Activated CD4-positive, alpha-beta T cell treated with anti-CD3 and anti-CD28 coated beads, Interleukin-2, amount 10 ng/mL, durations not matched to agents 7 days and 5 days (primary cell): ENCODE measurements at regions not wholly inside any gene's neighbourhood (a gene's known extent, or its start where the extent isn't known, plus 50 kb on each side); places are given as distances from the start of the nearest gene placed in this dataset.
A peak's percentile ranks its signal among the peaks of the same experiment; 100 is the strongest.

Source experiments
- CTCF ChIA-PET: fragments of 350-600 bp; sonication (Branson Sonifier 250); formaldehyde crosslinking; loops from one replicate; lab custom pipeline; 2021; ENCODE audit warnings: antibody characterized with exemption; lab: Charles Lee
- POLR2A ChIA-PET: fragments of 350-600 bp; sonication (Branson Sonifier 250); formaldehyde crosslinking; loops from one replicate; lab custom pipeline; 2021; ENCODE audit warnings: antibody characterized with exemption; lab: Charles Lee
- DNase-seq: peaks from one replicate; pipeline ENCODE4 v3.0.0-alpha.2; 2020
- H3K27ac Mint-ChIP-seq: one replicate; pipeline ENCODE4 v1.8.0; 2021; ENCODE audit warnings: mild to moderate bottlenecking, moderate library complexity, mixed read lengths
- H3K27me3 Mint-ChIP-seq: one replicate; pipeline ENCODE4 v1.8.0; 2021; ENCODE audit warnings: mixed read lengths
- H3K36me3 Mint-ChIP-seq: one replicate; pipeline ENCODE4 v1.8.0; 2021; ENCODE audit warnings: low read depth, mixed read lengths
- H3K4me1 Mint-ChIP-seq: one replicate; pipeline ENCODE4 v1.8.0; 2021; ENCODE audit warnings: mixed read lengths
- H3K4me3 Mint-ChIP-seq: one replicate; pipeline ENCODE4 v1.8.0; 2021; ENCODE audit warnings: mild to moderate bottlenecking, moderate library complexity, mixed read lengths
- H3K9me3 Mint-ChIP-seq: one replicate; pipeline ENCODE4 v1.8.0; 2021; ENCODE audit warnings: mixed read lengths

DNA sequence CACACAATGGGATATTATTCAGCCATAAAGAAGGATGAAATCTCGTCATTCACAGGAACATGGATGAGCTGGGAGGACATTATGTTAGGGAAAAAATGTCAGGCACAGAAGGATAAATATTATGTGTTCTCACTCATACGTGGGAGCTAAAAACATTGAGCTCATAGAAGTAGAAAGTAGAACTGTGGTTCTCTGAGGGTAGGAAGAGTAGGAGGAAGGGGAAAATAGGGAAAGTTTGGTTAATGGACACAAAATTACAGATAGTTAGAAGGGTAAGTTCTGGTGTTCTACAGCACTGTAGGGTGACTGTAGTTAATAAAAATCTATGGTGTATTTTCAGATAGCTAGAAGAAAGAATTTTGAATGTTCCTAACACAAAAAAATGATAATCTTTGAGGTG, 102.6 kb upstream of the LIPC start:
- Mint-ChIP-seq H3K4me1 (peaks cover 32% of the 10 kb centered on the region), H3K4me3 (no peak overlapping the region), H3K27me3 (peaks cover 12% of the 10 kb centered on the region), H3K27ac (no peak overlapping the region), H3K9me3 (peaks cover 15% of the 10 kb centered on the region), H3K36me3 (no peaks in the 10 kb centered on the region)
- ChIA-PET CTCF (no interaction called here), POLR2A (no interaction called here)
- DNase-seq = no peak

DNA sequence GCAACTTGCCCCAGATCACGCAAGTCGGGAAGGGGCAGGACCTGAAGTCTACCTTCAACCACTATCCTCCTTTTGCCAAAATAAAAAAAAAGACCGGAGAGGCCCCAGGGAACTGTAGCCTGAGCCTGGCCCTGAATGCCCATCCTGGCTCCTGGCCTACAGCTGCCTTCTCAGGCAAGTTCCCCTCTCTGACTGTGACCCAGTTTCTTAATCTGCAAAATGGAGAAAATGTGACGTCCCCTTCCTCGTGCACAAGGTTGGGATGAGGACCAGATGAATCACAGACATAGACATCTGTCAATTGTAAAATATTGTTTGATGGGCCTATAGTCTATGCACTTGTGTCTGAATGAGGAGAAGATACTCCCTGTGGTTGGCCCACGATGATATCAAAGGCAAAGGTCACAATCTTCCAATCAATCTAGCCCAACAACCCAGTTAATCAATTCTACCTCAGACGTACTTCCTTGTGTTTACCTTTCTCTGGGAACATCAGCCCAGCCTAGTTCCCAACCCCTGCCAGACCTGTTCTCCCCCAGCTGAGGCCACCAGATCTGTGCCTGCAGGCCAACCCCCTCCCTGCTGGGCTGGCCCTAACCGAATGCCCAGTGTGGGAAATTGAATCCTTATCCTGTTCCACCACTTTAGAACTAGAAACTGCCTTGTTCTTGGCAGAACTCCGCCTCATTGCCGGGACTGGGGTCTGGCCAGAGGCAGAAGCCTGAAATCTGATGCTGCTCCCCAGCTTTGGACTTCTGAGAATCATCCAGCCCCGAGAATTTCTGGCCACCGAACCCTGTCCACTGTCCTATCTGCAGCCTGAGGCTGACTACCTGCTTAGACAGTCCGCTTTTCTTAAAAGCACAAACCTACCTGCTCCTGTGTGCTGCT, 101.8 kb upstream of the LIPC start:
- H3K36me3 Mint-ChIP-seq = peaks cover 2% of the 10 kb centered on the region
- H3K27ac Mint-ChIP-seq = no peak overlapping the region
- peaks cover 20% of the 10 kb centered on the region for H3K9me3 Mint-ChIP-seq
- no peak for DNase-seq
- peaks cover 32% of the 10 kb centered on the region for H3K4me1 Mint-ChIP-seq
- ChIA-PET POLR2A (no interaction called here), CTCF (interaction anchor here (0.6 to 1.9 kb wide), 2 partner anchors 441 to 465 kb away, joined by 6 read pairs; partner anchors contain the start of gene MINDY2)
- H3K27me3 Mint-ChIP-seq = peaks cover 10% of the 10 kb centered on the region
- no peak overlapping the region for H3K4me3 Mint-ChIP-seq

GRCh38 chr15:58330741-58331559, 100.8 kb upstream of the LIPC start:
- DNase-seq = no peak
- CTCF ChIA-PET = interaction anchor here (0.6 to 2.2 kb wide), 6 partner anchors 8 to 440 kb away, joined by 3 to 8 read pairs (median 4); partner anchors contain the start of gene MINDY2
- H3K4me3 Mint-ChIP-seq = no peak overlapping the region
- peaks cover 32% of the 10 kb centered on the region for H3K4me1 Mint-ChIP-seq
- peak overlapping the region; percentile 79 for H3K27ac Mint-ChIP-seq
- peaks cover 6% of the 10 kb centered on the region for H3K27me3 Mint-ChIP-seq
- peaks cover 20% of the 10 kb centered on the region for H3K9me3 Mint-ChIP-seq
- POLR2A ChIA-PET = no interaction called here
- peaks cover 2% of the 10 kb centered on the region for H3K36me3 Mint-ChIP-seq

DNA sequence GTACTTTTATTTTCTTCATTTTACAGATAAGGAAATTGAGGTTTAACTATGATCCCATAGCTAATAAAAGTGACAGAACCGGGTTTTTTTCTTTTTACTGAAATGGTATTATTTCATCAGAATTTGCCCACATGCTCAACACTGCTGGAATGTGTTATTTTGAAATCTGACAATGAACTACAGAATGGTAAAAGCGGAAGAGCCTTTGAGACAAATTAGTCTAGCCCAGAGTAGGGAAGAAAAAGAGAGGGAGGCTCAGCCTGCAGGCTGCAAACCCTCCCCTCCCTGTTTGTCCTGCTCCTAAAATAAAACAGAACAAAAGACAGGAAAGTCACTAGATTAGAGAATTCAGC, 100.3 kb upstream of the LIPC start:
- Mint-ChIP-seq H3K4me3 (no peak overlapping the region), H3K36me3 (peaks cover 2% of the 10 kb centered on the region), H3K4me1 (peaks cover 32% of the 10 kb centered on the region), H3K9me3 (peaks cover 20% of the 10 kb centered on the region), H3K27me3 (peaks cover 3% of the 10 kb centered on the region), H3K27ac (peak overlapping the region; percentile 79)
- ChIA-PET CTCF (interaction anchor here (0.6 to 2.2 kb wide), 7 partner anchors 9 to 439 kb away, joined by 3 to 8 read pairs (median 4); partner anchors contain the start of gene MINDY2), POLR2A (no interaction called here)
- DNase-seq = no peak

DNA sequence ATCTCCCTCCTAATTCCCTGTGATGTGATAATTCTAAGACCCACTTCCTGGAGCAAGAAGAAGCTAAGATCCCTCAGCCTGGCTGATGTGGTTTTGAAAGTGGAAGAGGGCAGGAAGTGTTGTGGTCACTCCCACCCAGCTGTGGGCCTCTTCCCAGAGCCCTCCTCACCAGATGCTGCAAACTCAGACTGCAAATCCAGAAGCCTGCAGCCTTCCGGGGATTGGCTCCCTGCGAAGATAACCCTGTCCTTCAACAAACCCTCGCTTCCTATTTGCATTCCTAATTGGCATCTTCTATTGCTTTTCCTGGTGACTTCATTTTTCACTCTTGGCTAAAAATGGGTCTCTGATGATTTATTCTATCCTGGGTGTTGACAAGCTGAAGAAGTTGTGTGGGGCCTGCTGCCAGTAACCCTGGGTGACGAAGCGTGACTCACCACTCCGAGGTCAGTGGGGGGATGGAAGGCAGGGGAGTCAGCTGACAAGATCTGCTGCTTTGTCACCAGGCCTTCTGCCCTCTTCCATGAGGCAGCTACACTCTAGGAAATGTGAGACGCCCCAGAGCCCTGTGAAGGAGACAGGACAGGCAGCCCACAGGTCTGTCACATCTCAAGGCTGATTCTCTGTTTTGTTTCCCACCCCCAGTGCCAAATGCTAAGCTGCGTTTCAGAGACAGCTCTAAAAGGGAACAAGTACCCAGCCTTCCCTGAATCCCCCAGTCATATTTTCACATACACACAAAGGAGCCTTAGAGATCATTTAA, 99.7 kb upstream of the LIPC start:
- H3K27me3 Mint-ChIP-seq = no peaks in the 10 kb centered on the region
- peak overlapping the region; percentile 79 for H3K27ac Mint-ChIP-seq
- H3K36me3 Mint-ChIP-seq = peaks cover 2% of the 10 kb centered on the region
- CTCF ChIA-PET = interaction anchor here (0.6 to 2.2 kb wide), 10 partner anchors 9 to 439 kb away, joined by 3 to 8 read pairs (median 4); partner anchors contain the start of gene MINDY2
- peak overlapping the region; percentile 9 for H3K4me3 Mint-ChIP-seq
- DNase-seq = peak; percentile 74
- peaks cover 32% of the 10 kb centered on the region for H3K4me1 Mint-ChIP-seq
- POLR2A ChIA-PET = interaction anchor here (1.0 kb wide), 1 partner anchor 13 kb away, joined by 3 read pairs; no protein-coding TSS in a partner anchor
- peaks cover 17% of the 10 kb centered on the region for H3K9me3 Mint-ChIP-seq

DNA sequence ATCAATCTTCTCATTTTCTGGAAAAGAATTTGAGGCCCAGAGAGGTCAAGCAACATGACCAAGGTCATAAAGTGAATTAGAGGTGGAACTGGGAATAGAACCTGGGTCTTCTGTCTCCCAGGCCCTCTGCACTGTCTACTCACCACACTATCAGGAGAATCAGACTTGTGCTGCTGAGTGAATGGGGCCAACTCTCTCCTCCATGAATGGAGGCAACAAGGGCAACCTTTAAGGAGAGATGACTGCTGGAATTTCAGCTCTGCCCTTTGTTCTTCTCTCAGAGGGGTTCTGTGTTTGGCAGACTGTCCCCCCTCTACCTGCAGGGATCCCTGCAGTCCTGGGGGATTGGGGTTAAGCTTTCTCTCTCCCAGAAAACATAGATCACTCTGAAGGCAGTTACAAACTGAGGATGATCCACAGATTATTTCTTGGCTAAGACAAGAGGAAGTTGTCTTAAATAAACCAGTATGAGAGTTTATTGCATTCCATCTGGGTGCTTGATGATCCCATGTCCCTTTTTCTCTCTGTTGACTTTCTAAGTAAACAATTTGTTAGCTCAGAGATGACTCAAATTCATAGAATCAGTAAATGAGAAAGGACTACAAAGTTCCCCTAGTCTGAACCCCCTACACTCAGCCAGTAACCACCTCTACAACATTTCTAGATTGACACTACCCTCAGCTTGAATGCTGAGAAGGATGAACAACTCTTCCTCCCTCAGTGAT, 99.0 kb upstream of the LIPC start:
- CTCF ChIA-PET = interaction anchor here (0.6 to 2.2 kb wide), 7 partner anchors 10 to 63 kb away, joined by 3 to 8 read pairs (median 3); no protein-coding TSS in a partner anchor
- Mint-ChIP-seq H3K36me3 (peaks cover 2% of the 10 kb centered on the region), H3K4me1 (peaks cover 32% of the 10 kb centered on the region), H3K4me3 (no peak overlapping the region), H3K27ac (peak overlapping the region; percentile 79), H3K27me3 (no peaks in the 10 kb centered on the region), H3K9me3 (peaks cover 17% of the 10 kb centered on the region)
- no peak for DNase-seq
- POLR2A ChIA-PET = interaction anchor here (0.6 to 1.0 kb wide), 2 partner anchors 12 to 415 kb away, joined by 3 read pairs; no protein-coding TSS in a partner anchor

DNA sequence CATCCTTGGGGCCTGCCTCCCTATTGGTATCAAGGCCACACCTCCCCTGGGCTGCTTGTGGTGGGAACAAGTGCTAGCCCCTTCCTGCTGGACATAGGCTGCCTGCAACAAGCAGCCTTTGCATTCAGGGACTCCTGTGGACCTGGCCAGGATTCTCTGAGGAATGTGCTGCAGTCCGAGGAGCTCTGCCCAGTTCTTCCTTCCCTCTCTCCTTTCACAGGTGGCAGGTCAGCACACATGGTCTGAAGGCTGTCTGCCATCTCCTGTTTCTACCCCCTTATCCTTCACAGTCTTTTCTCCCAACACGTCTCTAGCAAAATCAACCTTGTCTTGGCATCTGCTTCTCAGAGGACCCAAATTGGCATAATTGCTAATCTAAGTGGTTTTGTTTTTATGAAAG, 97.0 kb upstream of the LIPC start:
- Mint-ChIP-seq H3K27ac (no peak overlapping the region), H3K4me1 (peaks cover 32% of the 10 kb centered on the region)

DNA sequence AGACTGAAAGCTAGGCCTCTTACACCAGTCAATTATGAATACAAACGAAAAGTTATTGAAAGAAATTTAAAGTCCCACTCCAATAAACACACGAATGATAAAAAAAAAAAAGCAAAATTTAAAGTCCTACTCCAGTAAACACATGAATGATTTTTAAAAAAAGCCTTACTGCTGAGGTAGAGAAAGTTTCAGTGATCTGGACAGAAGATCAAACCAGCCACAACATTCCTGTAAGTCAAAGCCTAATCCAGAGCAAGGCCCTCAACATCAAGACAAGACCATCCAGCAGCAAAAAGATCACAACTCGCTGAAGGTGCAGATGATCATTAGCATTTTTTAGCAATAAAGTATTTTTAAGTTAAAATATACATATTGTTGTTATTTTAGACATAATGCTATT, 95.6 kb upstream of the LIPC start:
- no peak for DNase-seq
- POLR2A ChIA-PET = no interaction called here
- Mint-ChIP-seq H3K27me3 (no peaks in the 10 kb centered on the region), H3K9me3 (peaks cover 14% of the 10 kb centered on the region), H3K36me3 (peaks cover 2% of the 10 kb centered on the region), H3K27ac (no peak overlapping the region), H3K4me1 (peaks cover 22% of the 10 kb centered on the region), H3K4me3 (no peak overlapping the region)
- CTCF ChIA-PET = interaction anchor here (0.6 kb wide), 1 partner anchor 293 kb away, joined by 3 read pairs; no protein-coding TSS in a partner anchor

More for the DNA sequence above, 97.0 kb upstream of the LIPC start:
- H3K27me3 Mint-ChIP-seq = no peaks in the 10 kb centered on the region
- no peak for DNase-seq
- no peak overlapping the region for H3K4me3 Mint-ChIP-seq
- ChIA-PET CTCF (interaction anchor here (0.6 to 0.9 kb wide), 2 partner anchors 11 to 420 kb away, joined by 3 read pairs; no protein-coding TSS in a partner anchor), POLR2A (no interaction called here)
- H3K9me3 Mint-ChIP-seq = peaks cover 14% of the 10 kb centered on the region
- peaks cover 2% of the 10 kb centered on the region for H3K36me3 Mint-ChIP-seq

- H3K4me3 Mint-ChIP-seq = no peak overlapping the region
- H3K4me1 Mint-ChIP-seq = no peaks in the 10 kb centered on the region
- DNase-seq = no peak
- CTCF ChIA-PET = interaction anchor here (1.3 to 1.4 kb wide), 2 partner anchors 8 to 26 kb away, joined by 4 read pairs; no protein-coding TSS in a partner anchor
- H3K9me3 Mint-ChIP-seq = no peaks in the 10 kb centered on the region
- no peak overlapping the region for H3K27ac Mint-ChIP-seq
- no peaks in the 10 kb centered on the region for H3K27me3 Mint-ChIP-seq
- H3K36me3 Mint-ChIP-seq = no peaks in the 10 kb centered on the region
- POLR2A ChIA-PET = no interaction called here
Measured at GRCh38 chr15:58340176-58340575, 91.6 kb upstream of the LIPC start.

GRCh38 chr15:58342508-58342907, 89.3 kb upstream of the LIPC start:
- Mint-ChIP-seq H3K4me1 (no peaks in the 10 kb centered on the region), H3K27me3 (no peaks in the 10 kb centered on the region), H3K27ac (no peak overlapping the region), H3K36me3 (no peaks in the 10 kb centered on the region), H3K9me3 (no peaks in the 10 kb centered on the region), H3K4me3 (no peak overlapping the region)
- POLR2A ChIA-PET = interaction anchor here (0.6 kb wide), 1 partner anchor 555 kb away, joined by 4 read pairs; no protein-coding TSS in a partner anchor
- no peak for DNase-seq
- CTCF ChIA-PET = interaction anchor here (0.5 to 0.6 kb wide), 2 partner anchors 141 to 1052 kb away, joined by 3 read pairs; no protein-coding TSS in a partner anchor
